ENCODE measurements at regions not wholly inside any gene's neighbourhood (a gene's known extent, or its start where the extent isn't known, plus 50 kb on each side); places are given as distances from the start of the nearest gene placed in this dataset.

DNA sequence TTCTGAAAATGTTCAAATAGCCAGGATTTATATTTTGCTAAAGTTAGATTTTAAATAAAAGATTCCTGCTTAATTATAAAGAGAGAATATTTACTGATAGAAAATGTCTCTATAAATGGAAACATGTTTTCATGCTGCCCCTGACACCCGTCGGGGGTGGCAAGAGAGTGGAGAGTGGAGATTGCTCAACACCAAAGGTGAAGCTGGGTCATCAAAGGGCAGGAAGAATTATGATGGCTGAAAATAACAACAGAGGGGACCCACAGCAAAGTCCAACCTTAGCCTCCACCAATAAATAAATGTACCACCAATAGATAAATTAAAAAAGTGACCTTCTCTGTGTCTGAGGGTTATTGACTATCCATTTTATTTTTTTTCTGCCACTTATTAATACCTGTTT, 326.8 kb upstream of the GYPC start:
- peaks cover 1% of the 10 kb centered on the region for H3K27me3 Mint-ChIP-seq (ENCODE audit: insufficient read depth)
- H3K27ac Mint-ChIP-seq: no peak overlapping the region
- no peaks in the 10 kb centered on the region for H3K36me3 Mint-ChIP-seq (ENCODE audit: low read depth)
- H3K4me3 Mint-ChIP-seq: no peak overlapping the region
- H3K4me1 Mint-ChIP-seq (ENCODE audit: low read depth): no peaks in the 10 kb centered on the region
- TF ChIP-seq, protein P1, sequence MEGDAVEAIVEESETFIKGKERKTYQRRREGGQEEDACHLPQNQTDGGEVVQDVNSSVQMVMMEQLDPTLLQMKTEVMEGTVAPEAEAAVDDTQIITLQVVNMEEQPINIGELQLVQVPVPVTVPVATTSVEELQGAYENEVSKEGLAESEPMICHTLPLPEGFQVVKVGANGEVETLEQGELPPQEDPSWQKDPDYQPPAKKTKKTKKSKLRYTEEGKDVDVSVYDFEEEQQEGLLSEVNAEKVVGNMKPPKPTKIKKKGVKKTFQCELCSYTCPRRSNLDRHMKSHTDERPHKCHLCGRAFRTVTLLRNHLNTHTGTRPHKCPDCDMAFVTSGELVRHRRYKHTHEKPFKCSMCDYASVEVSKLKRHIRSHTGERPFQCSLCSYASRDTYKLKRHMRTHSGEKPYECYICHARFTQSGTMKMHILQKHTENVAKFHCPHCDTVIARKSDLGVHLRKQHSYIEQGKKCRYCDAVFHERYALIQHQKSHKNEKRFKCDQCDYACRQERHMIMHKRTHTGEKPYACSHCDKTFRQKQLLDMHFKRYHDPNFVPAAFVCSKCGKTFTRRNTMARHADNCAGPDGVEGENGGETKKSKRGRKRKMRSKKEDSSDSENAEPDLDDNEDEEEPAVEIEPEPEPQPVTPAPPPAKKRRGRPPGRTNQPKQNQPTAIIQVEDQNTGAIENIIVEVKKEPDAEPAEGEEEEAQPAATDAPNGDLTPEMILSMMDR (IDR thresholded peaks at IDR 0.05): no peak
- DNase-seq: no peak
- H3K9me3 Mint-ChIP-seq: peaks cover 47% of the 10 kb centered on the region

DNA sequence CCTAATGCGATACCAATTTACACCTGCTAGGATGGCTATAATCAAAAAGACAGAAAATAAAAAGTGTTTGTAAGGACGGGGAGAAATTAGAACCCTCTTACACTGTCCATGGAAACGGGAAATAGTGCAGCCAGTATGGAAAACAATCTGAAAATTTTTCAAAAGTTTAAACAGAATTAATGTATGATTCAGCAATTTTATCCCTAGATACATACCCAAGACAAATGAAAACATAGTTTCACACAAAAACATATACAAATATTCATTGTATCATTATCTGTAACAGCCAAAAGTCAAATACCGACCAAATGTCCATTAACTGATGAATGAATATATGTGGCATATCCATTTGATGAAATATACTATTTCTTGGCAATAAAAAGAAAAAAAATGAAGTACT, 313.5 kb upstream of the GYPC start:
- Mint-ChIP-seq H3K9me3 (peaks cover 42% of the 10 kb centered on the region), H3K27me3 (ENCODE audit: insufficient read depth) (peaks cover 3% of the 10 kb centered on the region; the same call in 1 of the 2 replicates), H3K4me3 (no peak overlapping the region), H3K4me1 (ENCODE audit: low read depth) (no peaks in the 10 kb centered on the region), H3K27ac (no peak overlapping the region), H3K36me3 (ENCODE audit: low read depth) (no peaks in the 10 kb centered on the region)
- TF ChIP-seq, protein P1 (IDR thresholded peaks at IDR 0.05): no peak
- no peak for DNase-seq

DNA sequence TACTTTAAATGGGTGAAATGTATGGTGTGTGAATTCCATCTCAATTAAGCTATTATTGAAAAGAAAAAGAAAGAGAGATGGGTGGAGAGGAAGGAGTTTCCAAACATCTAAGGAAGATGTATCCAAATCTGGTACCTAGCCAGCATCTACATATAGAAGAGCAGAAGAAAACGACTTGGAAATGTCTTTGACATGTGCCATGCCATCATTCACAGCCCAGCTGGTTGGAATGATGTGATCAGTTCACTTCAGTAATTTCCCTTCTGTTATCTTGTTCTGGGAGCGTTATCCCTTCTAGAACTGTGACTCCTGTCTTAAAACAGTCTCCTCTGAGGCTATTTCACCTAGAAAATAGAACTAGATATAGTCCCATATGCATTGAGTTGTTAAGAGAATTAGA, 312.8 kb upstream of the GYPC start:
- DNase-seq: no peak
- TF ChIP-seq, protein P1 (IDR thresholded peaks at IDR 0.05): no peak
- Mint-ChIP-seq H3K9me3 (peaks cover 37% of the 10 kb centered on the region), H3K27me3 (ENCODE audit: insufficient read depth) (peaks cover 3% of the 10 kb centered on the region; the same call in 1 of the 2 replicates), H3K27ac (no peak overlapping the region), H3K36me3 (ENCODE audit: low read depth) (no peaks in the 10 kb centered on the region), H3K4me1 (ENCODE audit: low read depth) (no peaks in the 10 kb centered on the region), H3K4me3 (no peak overlapping the region)

DNA sequence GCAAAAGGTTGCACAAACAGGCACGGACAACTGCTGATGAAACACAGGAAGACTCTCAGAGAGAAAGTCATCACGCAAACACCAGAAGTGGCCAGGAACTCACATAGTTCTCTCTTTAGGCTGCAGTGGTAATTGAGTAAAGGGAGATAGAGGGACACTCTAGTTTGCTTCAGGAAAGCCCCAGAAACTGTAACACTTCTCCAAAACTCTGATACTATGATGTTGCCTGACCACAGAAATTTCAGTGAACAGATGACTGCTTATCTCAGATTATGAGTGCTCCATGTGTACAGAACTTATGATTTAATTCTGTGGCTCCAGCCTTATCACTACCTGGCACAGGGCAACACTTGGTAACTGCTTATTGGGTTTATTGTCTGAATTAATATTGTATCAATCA, 311.5 kb upstream of the GYPC start:
- no peak for DNase-seq
- H3K36me3 Mint-ChIP-seq (ENCODE audit: low read depth): no peaks in the 10 kb centered on the region
- peaks cover 3% of the 10 kb centered on the region; the same call in 1 of the 2 replicates for H3K27me3 Mint-ChIP-seq (ENCODE audit: insufficient read depth)
- H3K4me3 Mint-ChIP-seq: no peak overlapping the region
- H3K4me1 Mint-ChIP-seq (ENCODE audit: low read depth): no peaks in the 10 kb centered on the region
- peaks cover 29% of the 10 kb centered on the region for H3K9me3 Mint-ChIP-seq
- TF ChIP-seq, protein P1 (IDR thresholded peaks at IDR 0.05): no peak
- H3K27ac Mint-ChIP-seq: no peak overlapping the region

DNA sequence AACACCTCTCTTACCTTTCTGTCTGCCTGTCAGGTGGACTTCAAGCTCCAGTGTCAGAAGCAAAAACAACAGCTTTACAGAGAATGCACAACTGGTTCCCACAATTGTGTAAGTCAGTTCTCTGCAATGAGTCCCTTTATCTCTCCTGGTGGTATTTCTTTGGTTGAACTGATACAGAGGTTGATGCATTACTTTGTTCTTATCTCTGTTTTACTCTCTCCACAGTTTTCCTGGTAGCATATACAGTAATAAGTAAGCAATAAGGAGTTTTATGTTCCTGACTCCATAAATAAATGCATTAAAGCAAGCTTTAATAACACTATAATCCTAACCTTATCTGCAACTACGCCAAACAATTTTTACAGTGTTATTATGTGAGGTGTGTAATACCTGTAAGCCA, 310.3 kb upstream of the GYPC start:
- TF ChIP-seq, protein P1 (IDR thresholded peaks at IDR 0.05): no peak
- no peak overlapping the region for H3K4me3 Mint-ChIP-seq
- no peak for DNase-seq
- H3K27ac Mint-ChIP-seq: no peak overlapping the region
- peaks cover 3% of the 10 kb centered on the region; the same call in 1 of the 2 replicates for H3K27me3 Mint-ChIP-seq (ENCODE audit: insufficient read depth)
- peaks cover 29% of the 10 kb centered on the region for H3K9me3 Mint-ChIP-seq
- H3K4me1 Mint-ChIP-seq (ENCODE audit: low read depth): no peaks in the 10 kb centered on the region
- no peaks in the 10 kb centered on the region for H3K36me3 Mint-ChIP-seq (ENCODE audit: low read depth)

DNA sequence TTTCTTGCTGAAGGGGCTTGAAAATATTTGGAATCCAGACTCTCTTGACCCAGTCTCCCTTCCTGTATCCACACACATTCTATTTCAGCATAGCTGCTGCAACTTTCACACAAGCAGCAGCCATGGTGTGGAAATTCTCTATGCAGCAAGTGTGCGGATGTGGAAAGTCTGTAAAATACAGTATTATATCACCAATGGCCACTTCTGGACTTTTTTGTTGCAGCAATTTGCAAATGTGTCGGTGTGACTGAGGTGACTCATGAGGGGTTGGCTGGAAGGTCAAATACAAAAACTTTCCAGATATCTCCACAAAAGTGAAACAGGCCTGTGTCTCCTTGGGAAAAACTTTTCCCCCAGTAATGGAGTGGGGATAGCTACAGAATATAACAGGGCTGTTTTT, 299.3 kb upstream of the GYPC start:
- no peak overlapping the region for H3K4me3 Mint-ChIP-seq
- no peaks in the 10 kb centered on the region for H3K4me1 Mint-ChIP-seq (ENCODE audit: low read depth)
- H3K27ac Mint-ChIP-seq: no peak overlapping the region
- DNase-seq: no peak
- no peaks in the 10 kb centered on the region; the same call in 1 of the 2 replicates for H3K9me3 Mint-ChIP-seq
- TF ChIP-seq, protein P1 (IDR thresholded peaks at IDR 0.05): no peak
- no peaks in the 10 kb centered on the region for H3K27me3 Mint-ChIP-seq (ENCODE audit: insufficient read depth)
- no peaks in the 10 kb centered on the region for H3K36me3 Mint-ChIP-seq (ENCODE audit: low read depth)
